ENCODE measurements at regions not wholly inside any gene's neighbourhood (a gene's known extent, or its start where the extent isn't known, plus 50 kb on each side); places are given as distances from the start of the nearest gene placed in this dataset.

DNA sequence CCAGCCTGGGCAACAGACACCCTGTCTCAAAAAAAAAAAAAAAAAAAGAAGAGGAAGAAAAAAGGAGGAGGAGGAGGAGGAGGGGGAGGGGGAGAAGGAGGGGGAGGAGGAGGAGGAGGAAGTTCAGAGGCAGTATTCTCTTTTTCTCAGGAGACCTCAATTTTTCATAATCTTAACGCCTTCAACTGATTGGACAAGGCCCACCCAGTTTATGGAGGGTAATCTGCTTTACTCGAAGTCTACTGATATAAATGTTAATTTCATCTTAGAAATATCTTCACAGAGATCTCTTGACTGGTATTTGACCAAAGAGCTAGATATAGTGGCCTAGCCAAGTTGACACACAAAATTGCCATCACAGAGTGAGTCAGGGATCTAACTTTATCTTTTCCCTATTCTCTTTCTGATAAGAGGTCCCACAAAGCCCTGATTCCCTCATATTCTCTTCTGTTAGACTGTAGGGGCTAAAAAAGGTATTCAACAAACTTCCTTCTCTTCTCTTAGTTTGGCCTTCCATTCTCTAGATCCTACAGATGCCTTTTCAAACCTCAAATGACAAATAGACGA, 115.5 kb upstream of the ABCA1 start:
- no peaks in the 10 kb centered on the region for H4K20me1 ChIP-seq (ENCODE audit: insufficient read depth, low read length)
- TF ChIP-seq EZH2 (optimal IDR thresholded peaks at IDR 0.05; ENCODE audit: low read depth, low read length) (no peak), EZH2phosphoT487 (IDR thresholded peaks at IDR 0.05; ENCODE audit: low read length) (no peak)
- TF ChIP-seq, protein P1, sequence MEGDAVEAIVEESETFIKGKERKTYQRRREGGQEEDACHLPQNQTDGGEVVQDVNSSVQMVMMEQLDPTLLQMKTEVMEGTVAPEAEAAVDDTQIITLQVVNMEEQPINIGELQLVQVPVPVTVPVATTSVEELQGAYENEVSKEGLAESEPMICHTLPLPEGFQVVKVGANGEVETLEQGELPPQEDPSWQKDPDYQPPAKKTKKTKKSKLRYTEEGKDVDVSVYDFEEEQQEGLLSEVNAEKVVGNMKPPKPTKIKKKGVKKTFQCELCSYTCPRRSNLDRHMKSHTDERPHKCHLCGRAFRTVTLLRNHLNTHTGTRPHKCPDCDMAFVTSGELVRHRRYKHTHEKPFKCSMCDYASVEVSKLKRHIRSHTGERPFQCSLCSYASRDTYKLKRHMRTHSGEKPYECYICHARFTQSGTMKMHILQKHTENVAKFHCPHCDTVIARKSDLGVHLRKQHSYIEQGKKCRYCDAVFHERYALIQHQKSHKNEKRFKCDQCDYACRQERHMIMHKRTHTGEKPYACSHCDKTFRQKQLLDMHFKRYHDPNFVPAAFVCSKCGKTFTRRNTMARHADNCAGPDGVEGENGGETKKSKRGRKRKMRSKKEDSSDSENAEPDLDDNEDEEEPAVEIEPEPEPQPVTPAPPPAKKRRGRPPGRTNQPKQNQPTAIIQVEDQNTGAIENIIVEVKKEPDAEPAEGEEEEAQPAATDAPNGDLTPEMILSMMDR (IDR thresholded peaks at IDR 0.05; ENCODE audit: low read length) = no peak
- no peaks in the 10 kb centered on the region for H3K9me2 ChIP-seq (replicated peaks; ENCODE audit: insufficient read depth, low read length)
- no peak overlapping the region for H3K4me2 ChIP-seq (ENCODE audit: low read depth, low read length)
- H3K36me3 ChIP-seq (replicated peaks; ENCODE audit: insufficient read depth, low read length) = no peaks in the 10 kb centered on the region
- no peak overlapping the region for H2AFZ ChIP-seq (ENCODE audit: low read length)
- no peaks in the 10 kb centered on the region for H3F3A ChIP-seq (ENCODE audit: insufficient read depth, low read length)
- H3K9ac ChIP-seq (ENCODE audit: low read length) = no peak overlapping the region
- no peaks in the 10 kb centered on the region for H3K9me3 ChIP-seq (replicated peaks; ENCODE audit: insufficient read depth, low read length)
- H3K79me2 ChIP-seq (ENCODE audit: low read length) = no peaks in the 10 kb centered on the region
- DNase-seq = no peak
- H3K27ac ChIP-seq (ENCODE audit: low read length) = no peak overlapping the region
- H3K4me1 ChIP-seq (ENCODE audit: low read length) = peaks cover 5% of the 10 kb centered on the region; the same call in 1 of the 2 replicates
- no peaks in the 10 kb centered on the region for H3K27me3 ChIP-seq (replicated peaks; ENCODE audit: insufficient read depth, low read length)
- H3K4me3 ChIP-seq (ENCODE audit: low read length) = no peak overlapping the region

DNA sequence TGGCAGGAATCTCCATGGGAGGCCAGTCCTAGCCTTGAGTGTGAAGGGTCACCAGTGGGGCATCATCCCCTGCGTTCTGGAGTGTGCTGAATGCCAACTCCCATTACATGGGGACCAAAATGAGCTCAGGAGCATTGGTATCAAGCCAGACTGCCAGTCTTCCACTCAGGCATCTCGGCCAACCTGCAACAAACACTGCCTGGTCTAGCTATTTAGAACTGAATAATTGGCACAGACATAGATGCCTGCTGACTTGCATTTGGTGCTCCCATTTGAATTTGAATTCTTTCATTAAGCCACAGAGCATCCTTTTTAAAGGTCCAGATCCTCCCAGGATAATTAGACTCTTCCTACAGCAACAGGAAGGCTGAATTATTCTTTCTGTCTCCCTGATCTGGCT, 116.6 kb upstream of the ABCA1 start:
- no peaks in the 10 kb centered on the region for H3K27me3 ChIP-seq (replicated peaks; ENCODE audit: insufficient read depth, low read length)
- H3K4me2 ChIP-seq (ENCODE audit: low read depth, low read length) = no peak overlapping the region
- no peaks in the 10 kb centered on the region for H3K79me2 ChIP-seq (ENCODE audit: low read length)
- H3K27ac ChIP-seq (ENCODE audit: low read length) = no peak overlapping the region
- no peaks in the 10 kb centered on the region for H3K36me3 ChIP-seq (replicated peaks; ENCODE audit: insufficient read depth, low read length)
- H3K9me3 ChIP-seq (replicated peaks; ENCODE audit: insufficient read depth, low read length) = no peaks in the 10 kb centered on the region
- H4K20me1 ChIP-seq (ENCODE audit: insufficient read depth, low read length) = no peaks in the 10 kb centered on the region
- no peaks in the 10 kb centered on the region for H3K4me1 ChIP-seq (ENCODE audit: low read length)
- TF ChIP-seq, protein P1 (IDR thresholded peaks at IDR 0.05; ENCODE audit: low read length) = no peak
- no peak for TF ChIP-seq EZH2phosphoT487 (IDR thresholded peaks at IDR 0.05; ENCODE audit: low read length)
- no peak for TF ChIP-seq EZH2 (optimal IDR thresholded peaks at IDR 0.05; ENCODE audit: low read depth, low read length)
- H3K9me2 ChIP-seq (replicated peaks; ENCODE audit: insufficient read depth, low read length) = no peaks in the 10 kb centered on the region
- H3F3A ChIP-seq (ENCODE audit: insufficient read depth, low read length) = no peaks in the 10 kb centered on the region
- H2AFZ ChIP-seq (ENCODE audit: low read length) = no peak overlapping the region
- no peak overlapping the region for H3K9ac ChIP-seq (ENCODE audit: low read length)
- H3K4me3 ChIP-seq (ENCODE audit: low read length) = no peak overlapping the region
- no peak for DNase-seq

DNA sequence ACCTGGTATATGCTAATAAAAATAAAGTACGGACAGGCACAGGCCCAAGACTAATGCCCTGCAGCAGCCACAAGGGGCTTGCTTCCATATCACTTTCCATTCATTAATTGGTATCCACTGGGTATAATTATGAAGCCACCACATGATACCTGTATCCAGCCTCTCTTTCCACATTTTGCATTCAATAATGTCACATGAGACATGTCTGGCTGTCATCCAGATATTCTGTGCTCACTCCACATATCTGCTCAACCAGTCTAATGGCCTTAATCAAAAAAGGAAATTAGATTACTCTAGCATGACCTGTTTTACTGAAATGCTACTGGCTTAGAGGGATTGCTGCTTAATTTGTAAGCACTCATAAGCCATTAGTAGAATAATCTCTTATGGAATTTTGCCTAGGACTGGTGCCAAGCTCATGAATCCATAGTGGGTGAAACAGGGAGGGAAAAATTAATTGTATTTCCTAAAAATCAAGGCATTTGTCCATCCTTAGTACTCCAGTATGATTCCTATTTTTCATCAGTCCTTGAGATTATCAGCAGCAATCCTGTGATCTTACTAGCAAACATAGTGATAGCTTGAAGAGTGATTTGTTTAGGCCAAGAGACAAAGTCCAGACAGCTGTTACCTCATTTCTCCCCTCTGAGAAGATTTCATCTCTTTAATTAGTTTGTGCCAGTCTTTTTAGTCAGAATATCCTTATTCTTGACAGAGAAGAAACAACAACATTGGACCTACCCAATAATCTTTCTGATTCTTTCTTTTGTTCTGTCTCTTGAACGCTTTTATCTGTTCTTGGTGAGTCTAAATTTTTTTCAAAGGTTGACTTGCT, 119.2 kb upstream of the ABCA1 start:
- H3K4me2 ChIP-seq (ENCODE audit: low read depth, low read length) = no peak overlapping the region
- TF ChIP-seq, protein P1 (IDR thresholded peaks at IDR 0.05; ENCODE audit: low read length) = no peak
- TF ChIP-seq EZH2 (optimal IDR thresholded peaks at IDR 0.05; ENCODE audit: low read depth, low read length) = no peak
- no peak for TF ChIP-seq EZH2phosphoT487 (IDR thresholded peaks at IDR 0.05; ENCODE audit: low read length)
- H3F3A ChIP-seq (ENCODE audit: insufficient read depth, low read length) = no peaks in the 10 kb centered on the region
- DNase-seq = no peak
- H3K9me2 ChIP-seq (replicated peaks; ENCODE audit: insufficient read depth, low read length) = no peaks in the 10 kb centered on the region
- no peak overlapping the region for H2AFZ ChIP-seq (ENCODE audit: low read length)
- H3K36me3 ChIP-seq (replicated peaks; ENCODE audit: insufficient read depth, low read length) = no peaks in the 10 kb centered on the region
- no peaks in the 10 kb centered on the region for H3K27me3 ChIP-seq (replicated peaks; ENCODE audit: insufficient read depth, low read length)
- H3K4me1 ChIP-seq (ENCODE audit: low read length) = no peaks in the 10 kb centered on the region
- H3K4me3 ChIP-seq (ENCODE audit: low read length) = no peak overlapping the region
- H3K79me2 ChIP-seq (ENCODE audit: low read length) = no peaks in the 10 kb centered on the region
- H3K27ac ChIP-seq (ENCODE audit: low read length) = no peak overlapping the region
- no peak overlapping the region for H3K9ac ChIP-seq (ENCODE audit: low read length)
- H3K9me3 ChIP-seq (replicated peaks; ENCODE audit: insufficient read depth, low read length) = no peaks in the 10 kb centered on the region
- no peaks in the 10 kb centered on the region for H4K20me1 ChIP-seq (ENCODE audit: insufficient read depth, low read length)
